Panc1 (cell line): ENCODE measurements at regions not wholly inside any gene's neighbourhood (a gene's known extent, or its start where the extent isn't known, plus 50 kb on each side); places are given as distances from the start of the nearest gene placed in this dataset.

ENCODE experiments used
- ATAC-seq: fragments of 200-7000 bp; cut with Tn5 transposase; 2 replicates; pipeline ENCODE4 v1.9.1; 2020; ENCODE audit warnings: mild to moderate bottlenecking, moderate library complexity
- BruUV-seq: library from RNA; stranded (reverse); fragments of 400-500 nt; replicated peaks from 2 replicates; lab custom pipeline; 2021; lab: Mats Ljungman, UMichigan
- CTCF ChIA-PET: fragments of 300-600 bp; sonication (Branson Sonifier 250); formaldehyde crosslinking; loops from one replicate; lab custom pipeline; 2022; ENCODE audit warnings: antibody characterized with exemption; lab: Charles Lee
- POLR2A ChIA-PET: fragments of 300-600 bp; sonication (Branson Sonifier 250); formaldehyde crosslinking; loops from one replicate; lab custom pipeline; 2022; ENCODE audit warnings: antibody characterized with exemption; lab: Charles Lee
- DNase-seq: peaks from one replicate; pipeline ENCODE4 v3.0.0-alpha.2; 2010; ENCODE audit warnings: low read depth, low spot score
- H3K27ac ChIP-seq: 2 replicates; pipeline ENCODE4 v1.5.1; 2011; ENCODE audit warnings: mild to moderate bottlenecking, low read length, inconsistent platforms
- H3K27me3 ChIP-seq: fragments of 200-500 bp; sonication (Bioruptor generic); 2 replicates; pipeline ENCODE4 v1.6.0; 2014; ENCODE audit warnings: low read length, inconsistent platforms; ENCODE audit not compliant: control insufficient read depth, insufficient read depth
- H3K36me3 ChIP-seq: fragments of 200-500 bp; sonication (Bioruptor generic); 2 replicates; pipeline ENCODE4 v1.5.1; 2014; ENCODE audit warnings: inconsistent platforms, mild to moderate bottlenecking, low read length, moderate library complexity; ENCODE audit not compliant: control insufficient read depth, insufficient read depth
- H3K4me1 ChIP-seq: 2 replicates; pipeline ENCODE4 v1.5.1; 2011; ENCODE audit warnings: inconsistent platforms, mild to moderate bottlenecking, low read length, moderate library complexity; ENCODE audit not compliant: control insufficient read depth, insufficient read depth
- H3K4me3 ChIP-seq, 2 experiments: 2 replicates each; pipeline ENCODE4 v1.5.1; 2011 to 2012; ENCODE audit warnings: low read depth in 2 of 2, low read length in 2 of 2, mild to moderate bottlenecking in 2 of 2, inconsistent platforms in 1 of 2, moderate library complexity in 1 of 2
- H3K9me3 ChIP-seq: fragments of 200-500 bp; sonication (Bioruptor generic); 2 replicates; pipeline ENCODE4 v1.5.1; 2014; ENCODE audit warnings: low read depth, mild to moderate bottlenecking, inconsistent platforms, low read length, moderate library complexity; ENCODE audit not compliant: control insufficient read depth, insufficient read depth
- POLR2AphosphoS5 ChIP-seq: IDR thresholded peaks from 2 replicates; pipeline ENCODE4 v1.6.1; 2012; ENCODE audit warnings: mild to moderate bottlenecking, low read depth, low read length, moderate library complexity
- SIN3A ChIP-seq: IDR thresholded peaks from 2 replicates; pipeline ENCODE4 v1.6.1; 2012; ENCODE audit warnings: low read depth, mild to moderate bottlenecking, low read length, moderate library complexity, borderline replicate concordance; ENCODE audit not compliant: insufficient read depth
- TCF7L2 ChIP-seq: IDR thresholded peaks from 2 replicates; pipeline ENCODE4 v1.6.1; 2011; ENCODE audit warnings: mild to moderate bottlenecking, low read depth, low read length, inconsistent platforms
- in situ Hi-C: cut with HindIII; loops from 2 replicates; pipeline ENCODE4 v1.10.0; 2016; ENCODE audit warnings: low sequenced_read_pairs, low pct_unique_long_range_greater_than_20kb
- intact Hi-C: fragments of 100-400 bp; cut with micrococcal nuclease; formaldehyde crosslinking; loops from one replicate; pipeline ENCODE4 v1.10.0; 2022; ENCODE audit not compliant: unreplicated experiment
- TF ChIP-seq, protein P1 (sequence below), 2 experiments: IDR thresholded peaks; 2 replicates each; pipeline ENCODE4 v1.6.1; 2011 to 2012; ENCODE audit warnings: low read depth in 2 of 2, control low read depth in 1 of 2, low read length in 1 of 2, mild to moderate bottlenecking in 1 of 2, moderate library complexity in 1 of 2; ENCODE audit not compliant: insufficient read depth in 1 of 2
- TF ChIP-seq, protein P2 (sequence below): fragments of 450-650 bp; IDR thresholded peaks from 2 replicates; pipeline ENCODE4 v1.5.1; 2017; ENCODE audit warnings: mild to moderate bottlenecking

DNA sequence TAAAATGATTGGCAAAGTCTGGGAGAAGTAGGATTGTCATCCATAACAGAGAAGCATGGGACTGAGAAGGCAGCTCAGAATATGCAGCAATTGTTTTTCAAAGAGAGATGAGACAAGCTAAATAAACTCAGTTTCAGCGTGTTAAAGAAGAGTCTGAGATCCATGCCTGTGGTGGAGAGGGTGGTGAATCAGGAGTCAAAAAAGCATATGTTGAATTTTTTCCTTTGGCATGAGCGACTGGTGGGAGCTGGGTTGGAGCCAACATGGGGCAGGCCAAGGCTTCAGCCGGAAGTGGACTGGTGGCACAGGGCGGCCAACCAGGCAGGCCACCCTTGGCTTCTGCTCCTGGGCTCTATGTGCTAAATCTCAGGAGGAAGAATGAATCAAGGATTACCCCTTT lies 102.0 kb downstream of the SST start:
- POLR2A ChIA-PET, result no interaction called here
- no peak overlapping the region for H3K27ac ChIP-seq
- H3K4me3 ChIP-seq, result no peak overlapping the region
- CTCF ChIA-PET, result no interaction called here
- H3K27me3 ChIP-seq, result no peaks in the 10 kb centered on the region
- ATAC-seq (no peak), DNase-seq (no peak)
- in situ Hi-C loops (no loop called here), intact Hi-C loops (loop anchor here (10.0 kb wide), 1 partner anchor 253 kb away; no protein-coding TSS in a partner anchor)
- H3K36me3 ChIP-seq, result no peaks in the 10 kb centered on the region
- BruUV-seq, result no TSS peak
- no peaks in the 10 kb centered on the region for H3K4me1 ChIP-seq
- no peaks in the 10 kb centered on the region for H3K9me3 ChIP-seq
- TF ChIP-seq SIN3A, result no peak

DNA sequence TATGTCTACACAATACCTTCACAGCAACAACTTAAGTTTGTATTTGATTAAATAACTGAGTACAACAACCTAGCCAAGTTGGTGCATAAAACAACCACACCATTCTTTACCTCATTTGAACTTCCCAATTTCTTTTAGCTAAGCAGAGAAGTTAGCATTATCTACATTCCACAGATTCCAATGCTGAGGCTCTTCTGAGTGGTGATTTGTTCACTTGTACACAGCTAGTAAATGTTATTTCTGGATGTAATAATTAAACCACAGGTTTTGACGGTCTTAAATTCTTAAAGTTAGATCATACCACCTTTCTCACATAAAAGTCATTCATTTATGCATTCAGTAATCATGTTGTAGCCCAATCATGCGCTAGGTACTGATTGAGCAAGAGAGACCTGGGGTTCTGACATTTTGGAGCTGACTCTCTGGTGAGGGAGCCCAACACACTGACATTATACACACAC lies 102.5 kb downstream of the SST start:
- BruUV-seq, result no TSS peak
- H3K4me1 ChIP-seq, result no peaks in the 10 kb centered on the region
- in situ Hi-C loops (no loop called here), intact Hi-C loops (loop anchor here (10.0 kb wide), 1 partner anchor 253 kb away; no protein-coding TSS in a partner anchor)
- no peak overlapping the region for H3K27ac ChIP-seq
- H3K27me3 ChIP-seq, result no peaks in the 10 kb centered on the region
- ATAC-seq (no peak), DNase-seq (no peak)
- TF ChIP-seq POLR2AphosphoS5, result no peak
- TF ChIP-seq SIN3A, result no peak
- TF ChIP-seq, protein P1, sequence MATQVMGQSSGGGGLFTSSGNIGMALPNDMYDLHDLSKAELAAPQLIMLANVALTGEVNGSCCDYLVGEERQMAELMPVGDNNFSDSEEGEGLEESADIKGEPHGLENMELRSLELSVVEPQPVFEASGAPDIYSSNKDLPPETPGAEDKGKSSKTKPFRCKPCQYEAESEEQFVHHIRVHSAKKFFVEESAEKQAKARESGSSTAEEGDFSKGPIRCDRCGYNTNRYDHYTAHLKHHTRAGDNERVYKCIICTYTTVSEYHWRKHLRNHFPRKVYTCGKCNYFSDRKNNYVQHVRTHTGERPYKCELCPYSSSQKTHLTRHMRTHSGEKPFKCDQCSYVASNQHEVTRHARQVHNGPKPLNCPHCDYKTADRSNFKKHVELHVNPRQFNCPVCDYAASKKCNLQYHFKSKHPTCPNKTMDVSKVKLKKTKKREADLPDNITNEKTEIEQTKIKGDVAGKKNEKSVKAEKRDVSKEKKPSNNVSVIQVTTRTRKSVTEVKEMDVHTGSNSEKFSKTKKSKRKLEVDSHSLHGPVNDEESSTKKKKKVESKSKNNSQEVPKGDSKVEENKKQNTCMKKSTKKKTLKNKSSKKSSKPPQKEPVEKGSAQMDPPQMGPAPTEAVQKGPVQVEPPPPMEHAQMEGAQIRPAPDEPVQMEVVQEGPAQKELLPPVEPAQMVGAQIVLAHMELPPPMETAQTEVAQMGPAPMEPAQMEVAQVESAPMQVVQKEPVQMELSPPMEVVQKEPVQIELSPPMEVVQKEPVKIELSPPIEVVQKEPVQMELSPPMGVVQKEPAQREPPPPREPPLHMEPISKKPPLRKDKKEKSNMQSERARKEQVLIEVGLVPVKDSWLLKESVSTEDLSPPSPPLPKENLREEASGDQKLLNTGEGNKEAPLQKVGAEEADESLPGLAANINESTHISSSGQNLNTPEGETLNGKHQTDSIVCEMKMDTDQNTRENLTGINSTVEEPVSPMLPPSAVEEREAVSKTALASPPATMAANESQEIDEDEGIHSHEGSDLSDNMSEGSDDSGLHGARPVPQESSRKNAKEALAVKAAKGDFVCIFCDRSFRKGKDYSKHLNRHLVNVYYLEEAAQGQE (IDR thresholded peaks at IDR 0.05; ENCODE audit: insufficient read depth in 1 of 2, low read depth in 2 of 2, low read length in 1 of 2), result no peak
- no peak for TF ChIP-seq TCF7L2
- TF ChIP-seq, protein P2, sequence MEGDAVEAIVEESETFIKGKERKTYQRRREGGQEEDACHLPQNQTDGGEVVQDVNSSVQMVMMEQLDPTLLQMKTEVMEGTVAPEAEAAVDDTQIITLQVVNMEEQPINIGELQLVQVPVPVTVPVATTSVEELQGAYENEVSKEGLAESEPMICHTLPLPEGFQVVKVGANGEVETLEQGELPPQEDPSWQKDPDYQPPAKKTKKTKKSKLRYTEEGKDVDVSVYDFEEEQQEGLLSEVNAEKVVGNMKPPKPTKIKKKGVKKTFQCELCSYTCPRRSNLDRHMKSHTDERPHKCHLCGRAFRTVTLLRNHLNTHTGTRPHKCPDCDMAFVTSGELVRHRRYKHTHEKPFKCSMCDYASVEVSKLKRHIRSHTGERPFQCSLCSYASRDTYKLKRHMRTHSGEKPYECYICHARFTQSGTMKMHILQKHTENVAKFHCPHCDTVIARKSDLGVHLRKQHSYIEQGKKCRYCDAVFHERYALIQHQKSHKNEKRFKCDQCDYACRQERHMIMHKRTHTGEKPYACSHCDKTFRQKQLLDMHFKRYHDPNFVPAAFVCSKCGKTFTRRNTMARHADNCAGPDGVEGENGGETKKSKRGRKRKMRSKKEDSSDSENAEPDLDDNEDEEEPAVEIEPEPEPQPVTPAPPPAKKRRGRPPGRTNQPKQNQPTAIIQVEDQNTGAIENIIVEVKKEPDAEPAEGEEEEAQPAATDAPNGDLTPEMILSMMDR, result no peak
- no peaks in the 10 kb centered on the region for H3K36me3 ChIP-seq
- ChIA-PET POLR2A (no interaction called here), CTCF (no interaction called here)
- H3K4me3 ChIP-seq, result no peak overlapping the region
- H3K9me3 ChIP-seq, result no peaks in the 10 kb centered on the region

DNA sequence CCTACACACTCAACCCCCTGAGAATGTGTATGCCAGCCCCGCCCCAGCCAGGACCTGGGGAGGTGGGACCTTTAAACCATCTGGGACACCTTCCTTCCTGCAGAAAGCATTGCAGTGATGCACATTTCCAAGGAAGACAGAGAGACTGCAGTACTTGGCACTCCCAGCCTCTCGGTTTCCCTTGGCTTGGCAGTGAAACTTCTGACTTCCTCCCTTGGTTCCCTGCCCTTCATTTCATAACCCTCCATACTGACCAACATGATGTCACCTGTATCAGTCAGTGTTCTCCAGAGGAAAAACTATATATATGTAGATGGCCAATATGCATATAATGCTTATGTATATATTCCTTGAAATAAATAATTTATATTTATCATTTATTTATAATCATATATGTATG lies 103.2 kb downstream of the SST start:
- in situ Hi-C loops (no loop called here), intact Hi-C loops (loop anchor here (10.0 kb wide), 1 partner anchor 252 kb away; no protein-coding TSS in a partner anchor)
- ChIA-PET CTCF (no interaction called here), POLR2A (no interaction called here)
- TF ChIP-seq POLR2AphosphoS5, result no peak
- TF ChIP-seq, protein P1 (IDR thresholded peaks at IDR 0.05; ENCODE audit: insufficient read depth in 1 of 2, low read depth in 2 of 2, low read length in 1 of 2), result no peak
- DNase-seq, result no peak
- H3K27me3 ChIP-seq, result no peaks in the 10 kb centered on the region
- no peak overlapping the region for H3K27ac ChIP-seq
- H3K9me3 ChIP-seq, result no peaks in the 10 kb centered on the region
- no TSS peak for BruUV-seq
- no peak overlapping the region for H3K4me3 ChIP-seq
- H3K36me3 ChIP-seq, result no peaks in the 10 kb centered on the region
- no peaks in the 10 kb centered on the region for H3K4me1 ChIP-seq
- ATAC-seq, result no peak
